Prostate gland (tissue), 2 donors: ENCODE measurements at regions not wholly inside any gene's neighbourhood (a gene's known extent, or its start where the extent isn't known, plus 50 kb on each side); places are given as distances from the start of the nearest gene placed in this dataset.

Source experiments
- POLR2A ChIP-seq: fragments of 450-650 bp; IDR thresholded peaks from one replicate; pipeline ENCODE4 v1.6.1; 2016; ENCODE audit warnings: antibody characterized with exemption, mild to moderate bottlenecking
- POLR2AphosphoS5 ChIP-seq: sonication (generic); formaldehyde crosslinking; IDR thresholded peaks from one replicate; pipeline ENCODE4 v1.6.1; 2017; ENCODE audit warnings: antibody characterized with exemption
- TF ChIP-seq, protein P1 (sequence below), 4 experiments: fragments of 200-600 bp in 2 of 4; fragments of 450-650 bp in 2 of 4; sonication (generic) in 2 of 4; IDR thresholded peaks; 1 replicate in 3 of 4; 2 replicates in 1 of 4; pipeline ENCODE4 v1.5.1; 2016 to 2019; ENCODE audit warnings: antibody characterized with exemption in 4 of 4, mild to moderate bottlenecking in 2 of 4, moderate library complexity in 2 of 4

DNA sequence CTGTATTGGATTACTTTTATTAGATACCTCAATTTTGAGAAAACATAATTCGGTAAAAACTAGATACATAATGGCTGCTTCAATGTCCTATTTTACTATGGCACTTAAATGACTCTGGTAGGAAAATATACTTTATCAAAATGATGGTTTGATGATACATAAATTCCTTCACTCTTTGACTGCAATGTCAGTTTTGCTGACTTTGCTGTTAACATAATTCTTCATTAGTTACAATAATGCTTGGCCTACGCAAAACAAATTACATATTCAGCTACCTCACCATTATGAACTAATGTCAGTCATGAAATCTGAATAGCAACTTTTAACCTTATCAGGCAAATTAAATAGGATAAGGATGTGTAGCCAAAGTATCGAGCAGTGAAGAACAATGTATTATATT, 1364.7 kb downstream of the KCNT2 start:
- TF ChIP-seq, protein P1, sequence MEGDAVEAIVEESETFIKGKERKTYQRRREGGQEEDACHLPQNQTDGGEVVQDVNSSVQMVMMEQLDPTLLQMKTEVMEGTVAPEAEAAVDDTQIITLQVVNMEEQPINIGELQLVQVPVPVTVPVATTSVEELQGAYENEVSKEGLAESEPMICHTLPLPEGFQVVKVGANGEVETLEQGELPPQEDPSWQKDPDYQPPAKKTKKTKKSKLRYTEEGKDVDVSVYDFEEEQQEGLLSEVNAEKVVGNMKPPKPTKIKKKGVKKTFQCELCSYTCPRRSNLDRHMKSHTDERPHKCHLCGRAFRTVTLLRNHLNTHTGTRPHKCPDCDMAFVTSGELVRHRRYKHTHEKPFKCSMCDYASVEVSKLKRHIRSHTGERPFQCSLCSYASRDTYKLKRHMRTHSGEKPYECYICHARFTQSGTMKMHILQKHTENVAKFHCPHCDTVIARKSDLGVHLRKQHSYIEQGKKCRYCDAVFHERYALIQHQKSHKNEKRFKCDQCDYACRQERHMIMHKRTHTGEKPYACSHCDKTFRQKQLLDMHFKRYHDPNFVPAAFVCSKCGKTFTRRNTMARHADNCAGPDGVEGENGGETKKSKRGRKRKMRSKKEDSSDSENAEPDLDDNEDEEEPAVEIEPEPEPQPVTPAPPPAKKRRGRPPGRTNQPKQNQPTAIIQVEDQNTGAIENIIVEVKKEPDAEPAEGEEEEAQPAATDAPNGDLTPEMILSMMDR (IDR thresholded peaks at IDR 0.05), result no peak
- TF ChIP-seq POLR2A (no peak), POLR2AphosphoS5 (no peak)
